Activated effector memory CD4-positive, alpha-beta T cell treated with anti-CD3 and anti-CD28 coated beads, Interleukin-2, amount 50 U/mL, for 16 hours (primary cell): ENCODE measurements at regions not wholly inside any gene's neighbourhood (a gene's known extent, or its start where the extent isn't known, plus 50 kb on each side); places are given as distances from the start of the nearest gene placed in this dataset.

Source experiments
- DNase-seq: peaks from one replicate; pipeline ENCODE4 v3.0.0-alpha.2; 2020

DNA sequence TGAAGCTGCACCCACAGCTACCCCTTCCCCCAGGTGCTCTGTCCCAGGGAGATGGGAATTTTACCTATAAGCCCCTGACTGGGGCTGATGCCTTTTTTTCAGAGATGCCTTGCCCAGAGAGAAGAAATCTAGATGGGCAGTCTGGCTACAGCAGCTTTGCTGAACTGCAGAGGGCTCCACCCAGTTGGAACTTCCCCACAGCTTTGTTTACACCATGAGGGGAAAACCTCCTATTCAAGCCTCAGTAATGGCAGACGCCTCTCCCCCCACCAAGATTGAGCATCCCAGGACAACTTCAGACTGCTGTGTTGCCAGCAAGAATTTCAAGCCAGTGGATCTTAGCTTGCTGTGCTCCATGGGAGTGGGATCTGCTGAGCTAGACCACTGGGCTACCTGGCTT lies 122.6 kb upstream of the MOCS1 start:
- no peak for DNase-seq

DNA sequence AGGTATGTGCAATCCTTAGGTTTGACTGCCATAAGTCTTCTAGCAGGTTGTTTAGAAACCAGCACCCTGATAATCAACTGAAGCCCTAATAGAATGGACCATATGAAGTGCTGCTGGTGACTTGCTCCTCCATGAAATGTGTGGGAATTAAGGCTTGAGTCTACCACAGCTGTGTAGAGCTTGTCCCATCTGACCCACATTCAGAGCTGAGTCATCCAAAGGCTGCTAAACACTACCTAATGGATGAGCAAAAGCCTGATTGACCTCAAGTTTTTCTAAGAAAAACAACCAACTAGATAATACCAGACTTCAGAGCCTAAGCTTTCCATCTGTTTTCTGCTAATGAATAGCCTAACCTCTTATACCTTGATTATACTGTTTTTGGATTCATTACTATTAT lies 120.3 kb upstream of the MOCS1 start:
- no peak for DNase-seq

DNA sequence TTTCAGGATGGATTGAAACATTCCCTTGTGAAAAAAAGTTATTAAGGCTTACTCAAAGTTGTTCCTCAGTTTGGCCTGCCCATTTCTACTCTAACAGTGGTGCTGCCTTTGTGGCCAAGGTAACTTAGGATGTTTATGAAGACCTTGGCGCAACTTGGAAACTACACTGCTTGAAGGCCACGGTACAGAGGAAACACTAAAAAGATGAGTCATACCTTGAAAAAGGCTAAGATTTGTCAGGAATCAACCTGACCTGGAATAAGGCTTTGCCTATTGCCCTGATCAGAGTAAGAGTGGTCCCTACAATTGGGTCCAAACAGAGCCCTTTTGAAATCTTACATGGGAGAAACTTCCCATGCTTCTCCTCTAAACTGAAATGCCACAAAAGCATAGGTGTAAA lies 119.9 kb upstream of the MOCS1 start:
- DNase-seq, result no peak

DNA sequence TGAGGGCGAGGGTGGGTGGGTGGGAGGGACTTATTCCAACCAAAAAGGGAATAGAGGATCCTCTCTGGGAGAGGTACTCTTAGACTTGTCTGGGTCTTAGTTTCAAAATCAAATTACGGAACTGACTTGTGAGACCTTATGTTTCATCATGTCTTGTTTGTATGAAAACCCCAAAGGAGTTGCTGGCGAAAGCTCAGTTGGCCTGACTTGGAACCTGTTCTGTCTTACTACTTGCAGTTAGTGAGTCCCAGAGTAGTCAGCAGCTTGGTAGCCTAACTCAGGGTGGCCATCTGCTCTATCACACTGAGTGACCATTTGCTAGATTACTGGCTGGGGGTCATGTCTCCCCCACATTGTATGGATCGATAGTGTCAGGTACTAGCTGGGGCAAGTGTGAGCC lies 114.9 kb upstream of the MOCS1 start:
- DNase-seq, result no peak

DNA sequence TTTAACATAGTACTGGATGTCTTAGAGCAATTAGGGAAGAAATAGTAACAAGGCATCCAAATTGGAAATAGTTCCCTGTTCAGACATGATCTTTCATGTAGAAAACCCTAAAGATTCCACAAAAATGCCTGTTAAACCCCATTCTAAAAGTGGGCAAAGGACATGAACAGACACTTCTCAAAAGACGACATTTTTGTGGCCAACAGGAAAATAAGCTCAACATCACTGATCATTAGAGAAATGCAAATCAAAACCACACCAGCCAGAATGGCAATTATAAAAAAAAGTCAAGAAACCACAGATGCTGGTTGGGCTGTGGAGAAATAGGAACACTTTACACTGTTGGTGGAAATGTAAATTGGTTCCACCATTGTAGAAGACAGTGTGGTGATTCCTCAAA lies 109.9 kb upstream of the MOCS1 start:
- no peak for DNase-seq

DNA sequence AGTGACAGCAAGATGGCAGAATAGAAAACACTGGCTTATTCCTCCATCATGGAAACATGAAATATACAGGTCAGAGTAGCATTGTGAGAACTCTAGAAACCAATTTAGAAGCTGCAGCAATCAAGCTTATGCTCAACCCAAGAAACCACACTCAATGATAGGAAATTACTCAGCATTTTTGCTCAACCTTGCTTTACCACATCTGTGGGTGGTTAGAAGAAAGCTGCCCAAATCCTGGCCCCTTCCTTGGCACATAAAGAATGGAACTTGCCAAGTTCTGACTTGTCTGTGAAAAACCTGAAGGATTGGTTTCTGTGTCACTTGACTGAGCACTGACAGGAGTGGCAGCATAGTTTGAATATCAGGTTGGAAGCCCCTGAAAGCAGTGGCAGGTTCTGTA lies 108.0 kb upstream of the MOCS1 start:
- no peak for DNase-seq

DNA sequence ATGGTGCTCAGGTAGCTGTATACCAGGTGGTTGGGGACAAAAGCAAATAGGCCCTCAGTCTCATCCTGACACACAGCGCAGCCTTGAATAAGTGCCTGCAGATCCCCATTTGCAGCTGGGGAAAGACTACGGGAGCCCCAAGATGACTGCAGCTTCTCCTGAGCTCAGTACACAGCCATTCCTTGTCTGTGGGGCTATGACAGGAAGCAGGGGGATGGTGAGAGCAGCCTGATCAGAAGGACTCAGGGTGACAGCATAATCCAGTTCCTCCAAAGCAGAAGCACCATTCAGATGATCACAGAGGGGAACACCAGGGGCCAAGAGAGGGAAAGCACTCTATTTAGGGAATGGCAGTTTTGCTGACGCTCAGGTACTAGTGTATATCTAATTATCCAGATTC lies 104.8 kb upstream of the MOCS1 start:
- no peak for DNase-seq

DNA sequence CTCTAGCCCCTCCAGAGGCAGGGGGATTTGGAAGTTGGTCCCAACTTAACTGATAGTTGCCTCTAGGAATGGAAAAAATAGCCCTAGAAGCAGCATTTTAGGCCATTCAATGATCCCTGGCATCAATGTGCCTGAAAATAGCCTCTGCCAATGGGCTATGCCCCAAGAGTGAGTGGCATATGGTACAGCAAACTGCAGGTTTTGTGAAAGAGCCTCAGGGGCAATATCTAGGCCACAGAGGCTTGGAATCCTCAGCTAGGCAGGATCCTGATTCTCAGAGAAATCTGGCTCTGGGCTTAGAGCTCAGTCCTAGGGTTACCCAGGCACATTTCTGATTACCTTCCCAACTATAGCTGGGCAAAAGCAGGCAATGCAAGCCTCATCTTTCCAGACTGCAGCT lies 104.4 kb upstream of the MOCS1 start:
- DNase-seq, result no peak

DNA sequence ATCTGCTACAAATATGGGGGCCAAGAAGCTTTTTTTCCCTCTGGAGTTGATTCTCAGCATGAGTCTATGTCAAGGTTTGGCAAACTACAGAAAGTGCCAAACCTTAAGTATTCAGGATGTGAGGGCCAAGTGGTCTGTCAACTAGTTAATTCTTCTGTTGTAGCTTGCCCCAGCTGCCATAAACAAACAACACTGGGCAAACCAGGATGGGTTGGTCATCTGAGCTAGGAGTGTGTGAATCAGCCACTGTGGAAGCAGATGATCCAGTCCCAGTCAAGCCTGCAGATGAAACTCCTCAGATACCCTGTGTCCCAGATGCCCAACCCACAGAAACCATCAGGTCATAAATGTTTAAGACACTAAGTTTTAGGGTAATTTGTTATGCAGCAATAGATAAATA lies 103.0 kb upstream of the MOCS1 start:
- DNase-seq, result no peak

DNA sequence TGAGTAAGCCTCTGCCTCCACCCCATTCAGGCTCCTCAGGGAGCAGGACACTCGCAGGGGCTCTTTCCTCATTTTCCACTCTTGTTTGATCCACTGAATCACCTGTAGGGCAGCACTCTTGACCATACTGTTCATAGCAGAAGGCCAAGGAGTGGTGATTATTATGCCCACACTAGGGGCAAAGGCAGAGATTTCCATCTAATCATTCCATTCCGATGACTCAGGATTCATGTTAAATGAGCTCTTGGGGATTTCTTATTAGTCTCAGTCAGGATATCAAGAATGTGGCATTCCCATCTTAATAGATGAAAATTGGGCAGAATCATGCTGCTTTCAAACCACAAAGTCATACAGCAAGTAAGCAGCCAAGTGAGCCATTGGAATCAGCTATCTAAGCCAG lies 101.9 kb upstream of the MOCS1 start:
- DNase-seq, result no peak

DNA sequence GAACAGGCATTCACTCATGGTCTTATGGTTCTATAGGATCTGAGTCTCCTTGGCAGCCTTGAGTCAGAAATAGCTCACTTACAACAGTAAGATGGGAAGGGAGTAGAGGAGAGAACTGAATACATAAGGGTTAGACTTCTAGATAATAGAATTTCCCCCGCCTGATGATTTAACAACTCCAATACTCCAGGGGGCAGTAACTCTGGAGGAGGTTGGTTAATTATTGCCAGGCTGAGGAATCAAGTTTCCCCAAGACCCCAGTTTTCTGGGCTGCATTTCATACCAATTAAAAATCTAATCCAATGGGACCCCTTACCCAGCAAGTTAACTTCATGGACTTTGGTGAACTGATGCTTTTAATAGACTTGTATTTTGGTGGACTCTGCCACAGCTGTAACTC lies 94.2 kb upstream of the MOCS1 start:
- DNase-seq, result no peak

DNA sequence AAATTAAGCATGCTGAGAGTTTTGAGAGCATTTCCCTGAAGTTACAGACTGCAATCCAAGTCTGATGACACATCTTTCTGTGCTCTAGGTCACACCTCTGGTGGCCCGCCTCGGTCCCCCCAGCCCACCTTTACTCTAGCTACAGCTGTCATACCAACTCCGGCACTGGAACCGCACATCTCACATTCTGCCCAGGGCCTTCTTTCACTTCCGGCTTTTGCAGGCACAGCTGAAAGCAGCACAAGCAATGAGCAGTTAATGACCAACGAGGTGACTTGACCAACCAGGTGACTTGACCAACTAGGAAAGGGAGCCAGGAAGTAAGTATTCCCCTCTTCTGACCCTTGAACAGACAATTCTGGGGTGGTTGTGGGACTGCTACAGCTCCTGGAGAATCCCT lies 88.6 kb upstream of the MOCS1 start:
- no peak for DNase-seq

DNA sequence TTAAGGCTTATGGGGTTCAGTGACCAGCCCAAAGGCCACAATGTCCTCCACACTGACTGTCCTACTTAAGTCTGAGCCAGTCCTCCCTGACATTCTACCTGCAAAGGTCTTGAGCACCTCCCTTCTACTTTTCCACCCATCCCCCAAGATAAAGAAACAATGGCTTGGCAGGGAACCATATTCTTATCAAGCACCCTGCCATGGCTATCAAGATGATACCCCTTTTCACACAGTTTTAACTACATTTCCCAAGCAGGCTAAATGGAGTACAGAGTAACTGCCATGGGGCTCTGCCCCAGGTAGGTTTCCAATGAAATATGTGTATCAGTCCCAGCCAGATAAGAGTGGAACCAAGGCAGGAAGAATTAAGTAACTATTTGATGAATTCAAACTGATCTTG lies 85.9 kb upstream of the MOCS1 start:
- no peak for DNase-seq

DNA sequence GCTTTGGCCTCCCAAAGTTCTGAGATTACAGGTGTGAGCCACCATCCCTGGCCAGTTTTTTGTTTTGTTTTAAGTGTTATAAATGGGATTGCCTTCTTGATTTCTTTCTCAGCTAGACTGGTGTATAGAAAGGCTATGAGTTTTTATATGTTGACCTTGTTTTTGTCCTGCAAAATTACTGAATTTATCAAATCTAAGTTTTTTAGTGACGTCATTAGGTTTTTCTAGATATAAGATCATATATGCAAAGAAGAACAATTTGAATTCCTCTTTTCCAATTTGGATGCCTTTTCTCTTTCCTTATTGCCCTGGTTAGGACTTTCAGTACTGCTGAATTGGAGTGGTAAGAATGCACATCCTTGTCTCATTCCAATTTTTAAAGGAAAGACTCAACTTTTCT lies 81.3 kb upstream of the MOCS1 start:
- no peak for DNase-seq

DNA sequence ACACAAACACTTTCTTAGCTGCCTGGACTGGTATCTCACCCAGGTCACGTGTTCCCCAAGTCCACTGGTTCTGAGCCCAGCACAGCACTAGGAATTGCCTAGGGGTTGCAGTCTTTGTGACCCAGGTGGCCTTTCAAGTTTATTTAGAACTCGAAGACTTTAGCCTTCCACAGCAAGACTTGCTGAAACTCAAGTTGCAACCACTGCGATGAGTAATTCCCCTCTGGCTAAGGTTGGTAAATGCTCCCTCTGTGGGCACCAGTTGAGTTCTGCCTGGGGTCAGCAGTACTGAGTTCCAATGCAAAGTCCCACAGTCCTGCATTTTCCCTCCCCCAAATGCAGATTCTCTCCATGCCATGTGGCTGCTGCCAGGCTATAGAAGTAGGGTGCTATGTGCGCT lies 77.6 kb upstream of the MOCS1 start:
- no peak for DNase-seq

DNA sequence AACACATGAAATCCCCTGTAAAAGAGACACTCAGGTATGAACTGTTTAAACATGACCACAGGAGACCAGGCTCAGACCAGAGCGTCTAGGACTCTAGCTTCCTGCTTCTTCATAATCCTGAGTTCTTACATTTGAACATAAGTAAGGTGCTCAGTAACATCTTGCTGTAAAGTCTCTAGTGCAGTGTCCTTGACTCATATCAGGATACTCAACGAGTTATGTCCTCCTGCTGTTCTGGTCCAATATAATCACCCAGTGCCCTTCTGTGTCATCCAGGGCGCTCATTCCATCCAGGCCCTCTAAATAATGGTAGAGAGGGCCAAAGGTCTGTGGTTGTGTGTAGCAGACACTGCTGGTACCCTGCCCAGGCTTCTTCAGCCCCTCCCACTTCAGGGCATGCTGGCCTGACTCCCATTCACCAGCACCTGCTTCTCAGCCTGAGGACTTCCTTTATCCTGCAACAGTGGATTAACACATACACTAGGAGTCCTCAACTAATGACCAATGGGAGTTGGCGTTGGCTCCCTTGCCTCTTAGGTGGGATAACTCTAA lies 66.8 kb upstream of the MOCS1 start:
- DNase-seq, result no peak

DNA sequence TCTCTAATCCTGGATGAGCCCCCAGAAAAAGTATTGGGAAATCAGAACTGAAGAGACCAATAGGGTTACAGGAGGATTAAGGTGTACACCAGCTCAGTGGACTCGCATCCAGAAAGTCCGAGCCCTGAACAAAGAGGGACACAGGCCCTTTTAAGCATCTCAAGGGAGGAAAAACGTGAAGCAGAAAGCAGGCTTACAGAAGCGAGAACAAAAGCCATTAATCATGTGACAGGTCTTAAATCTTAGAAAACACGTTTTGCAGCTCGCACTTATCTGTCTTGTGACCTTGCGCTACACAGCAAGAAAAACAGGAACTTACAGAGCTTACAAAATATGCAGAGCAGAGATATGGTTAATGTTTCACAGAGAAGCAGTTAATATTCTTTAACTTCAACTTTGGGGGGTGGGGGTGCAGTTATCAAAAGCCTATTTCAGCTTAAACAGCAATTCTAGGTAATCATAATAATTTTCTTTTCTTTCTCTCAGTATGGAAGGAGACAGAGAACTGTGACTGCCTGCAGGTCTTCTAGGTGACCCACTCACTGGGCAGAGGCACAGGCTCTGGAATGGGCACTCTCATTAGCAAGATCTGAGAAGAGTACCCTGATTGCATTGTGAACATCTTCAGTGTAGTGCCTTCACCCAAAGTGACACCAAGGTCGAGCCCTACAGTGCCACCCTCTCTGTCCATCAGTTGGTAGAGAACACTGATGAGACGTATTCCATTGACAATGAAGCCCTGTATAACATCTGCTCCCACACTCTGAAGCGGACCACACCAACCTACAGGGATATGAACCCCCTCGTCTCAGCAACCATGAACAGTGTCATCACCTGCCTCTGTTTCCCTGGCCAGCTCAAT lies 65.0 kb upstream of the MOCS1 start:
- no peak for DNase-seq

DNA sequence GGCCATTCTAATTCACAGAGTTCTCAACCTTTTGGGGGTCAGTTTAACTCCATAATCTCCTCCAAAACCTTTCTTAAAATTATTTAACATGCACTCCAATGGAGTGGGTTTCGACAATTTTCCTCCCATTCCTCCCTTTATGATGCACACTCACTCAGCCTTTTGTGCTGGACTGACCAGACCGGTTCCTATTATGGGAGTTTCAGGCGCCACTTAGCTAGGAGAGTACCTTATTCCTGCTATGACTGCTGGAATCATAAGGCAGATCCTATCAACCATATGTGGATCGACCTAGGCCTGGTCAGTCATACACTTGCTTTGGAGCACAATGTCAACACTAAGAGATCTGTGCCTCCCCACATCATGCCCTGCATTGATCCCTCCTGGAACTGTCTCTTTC lies 63.9 kb upstream of the MOCS1 start:
- DNase-seq, result no peak

DNA sequence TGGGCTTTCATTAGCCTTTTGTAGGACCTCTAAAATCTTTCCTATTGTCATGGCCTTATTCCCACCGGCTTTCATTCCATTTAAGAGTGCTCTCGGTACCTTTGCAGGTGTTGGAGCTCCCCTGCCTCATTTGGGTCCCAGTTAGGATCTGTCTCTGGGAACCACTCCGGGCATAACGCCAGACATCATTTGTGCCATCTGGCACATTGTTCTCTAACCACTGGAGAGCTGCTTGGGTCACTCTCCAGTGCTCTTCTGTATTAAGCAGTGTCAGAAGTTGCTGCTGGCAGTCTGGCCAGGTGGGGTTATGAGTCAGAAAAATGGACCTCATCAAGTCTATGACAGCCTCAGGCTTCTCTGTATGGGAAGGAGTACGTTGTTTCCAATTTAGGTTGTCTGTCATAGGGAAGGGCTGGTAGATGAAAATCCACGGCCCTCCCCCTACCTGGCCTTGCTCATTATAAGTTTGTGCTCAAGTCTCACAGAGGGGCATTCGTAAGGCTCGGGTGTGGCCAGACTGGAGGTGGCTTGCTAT lies 62.9 kb upstream of the MOCS1 start:
- no peak for DNase-seq

DNA sequence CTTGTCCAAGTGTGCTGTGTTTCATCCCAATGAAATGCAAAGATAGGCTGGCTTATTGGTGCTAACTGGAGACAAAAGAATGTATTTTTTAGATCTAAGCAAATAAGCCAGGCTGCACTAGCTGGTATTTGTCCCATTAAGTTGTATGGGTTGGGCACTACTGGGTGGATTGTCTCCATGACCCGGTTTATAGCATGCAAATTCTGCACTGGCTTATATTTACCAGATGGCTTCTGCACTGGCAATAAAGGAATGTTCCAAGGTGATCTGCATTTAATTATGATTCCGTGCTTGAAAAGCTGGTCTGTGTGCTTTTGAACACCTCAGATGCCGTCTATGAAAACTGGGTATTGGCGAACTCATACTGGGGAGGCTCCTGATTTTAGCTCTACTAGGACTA lies 61.4 kb upstream of the MOCS1 start:
- DNase-seq, result no peak

DNA sequence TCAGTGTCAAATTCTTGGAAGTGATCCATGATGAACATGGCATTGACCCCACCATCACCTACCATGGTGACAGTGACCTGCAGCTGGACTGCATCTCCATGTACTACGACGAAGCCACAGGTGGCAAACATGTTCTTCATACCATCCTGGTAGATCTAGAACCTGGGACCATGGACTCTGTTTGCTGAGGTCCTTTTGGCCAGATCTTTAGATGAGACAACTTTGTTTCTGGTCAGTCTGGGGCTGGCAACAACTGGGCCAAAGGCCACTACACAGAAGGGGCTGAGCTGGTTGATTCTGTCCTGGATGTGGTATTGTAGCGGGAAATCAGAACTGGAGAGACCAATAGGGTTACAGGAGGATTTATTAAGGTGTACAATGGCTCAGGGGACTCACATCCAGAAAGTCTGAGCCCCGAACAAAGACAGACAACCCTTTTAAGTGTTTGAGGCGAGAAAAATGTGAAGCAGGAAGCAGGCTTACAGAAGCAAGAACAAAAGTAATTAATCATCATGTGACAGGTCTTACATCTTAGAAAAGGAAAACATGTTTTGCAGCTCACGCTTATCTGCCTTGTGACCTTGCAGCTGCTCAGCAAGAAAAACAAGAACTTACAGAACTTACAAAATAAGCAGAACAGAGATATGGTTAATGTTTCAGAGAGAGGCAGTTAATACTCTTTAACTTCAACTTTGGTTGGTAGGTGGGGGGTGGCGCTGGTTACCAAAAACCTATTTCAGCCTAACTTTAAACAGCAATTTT lies 58.8 kb upstream of the MOCS1 start:
- DNase-seq, result no peak
